GM19467 (cell line): ENCODE measurements at regions not wholly inside any gene's neighbourhood (a gene's known extent, or its start where the extent isn't known, plus 50 kb on each side); places are given as distances from the start of the nearest gene placed in this dataset.

Source experiments
- ATAC-seq: cut with Tn5 transposase; IDR thresholded peaks from one replicate; pipeline ENCODE4 v1.9.1; 2021; ENCODE audit warnings: mild to moderate bottlenecking, moderate library complexity; ENCODE audit not compliant: unreplicated experiment

GRCh38 chr2:129882476-129882875, 97.0 kb upstream of the RAB6C start:
- ATAC-seq, result no peak

- ATAC-seq, result no peak
Measured at GRCh38 chr2:129883121-129883520, 96.3 kb upstream of the RAB6C start.

GRCh38 chr2:129884221-129884786, 95.2 kb upstream of the RAB6C start:
- ATAC-seq, result no peak

GRCh38 chr2:129885735-129886134, 93.7 kb upstream of the RAB6C start:
- ATAC-seq, result no peak

GRCh38 chr2:129887688-129888266, 91.7 kb upstream of the RAB6C start:
- no peak for ATAC-seq

- ATAC-seq, result no peak
Measured at GRCh38 chr2:129888461-129888860, 91.0 kb upstream of the RAB6C start.

- ATAC-seq, result no peak
Measured at GRCh38 chr2:129888896-129889295, 90.6 kb upstream of the RAB6C start.

- ATAC-seq, result no peak
Measured at GRCh38 chr2:129891341-129892320, 87.8 kb upstream of the RAB6C start.

GRCh38 chr2:129892360-129892759, 87.1 kb upstream of the RAB6C start:
- no peak for ATAC-seq

GRCh38 chr2:129892773-129893172, 86.7 kb upstream of the RAB6C start:
- no peak for ATAC-seq

GRCh38 chr2:129893244-129893643, 86.2 kb upstream of the RAB6C start:
- ATAC-seq, result no peak

- ATAC-seq, result no peak
Measured at GRCh38 chr2:129894616-129895015, 84.8 kb upstream of the RAB6C start.

GRCh38 chr2:129895061-129895460, 84.4 kb upstream of the RAB6C start:
- ATAC-seq, result no peak

- no peak for ATAC-seq
Measured at GRCh38 chr2:129895526-129896082, 83.9 kb upstream of the RAB6C start.

- no peak for ATAC-seq
Measured at GRCh38 chr2:129896226-129897100, 83.0 kb upstream of the RAB6C start.

- no peak for ATAC-seq
Measured at GRCh38 chr2:129901754-129902415, 77.6 kb upstream of the RAB6C start.

GRCh38 chr2:129902731-129903585, 76.5 kb upstream of the RAB6C start:
- ATAC-seq, result no peak

- no peak for ATAC-seq
Measured at GRCh38 chr2:129903586-129904425, 75.7 kb upstream of the RAB6C start.
